DND-41 (cell line): ENCODE measurements at regions not wholly inside any gene's neighbourhood (a gene's known extent, or its start where the extent isn't known, plus 50 kb on each side); places are given as distances from the start of the nearest gene placed in this dataset.

Experiments used
- ATAC-seq: fragments of 200-7000 bp; cut with Tn5 transposase; 3 replicates; pipeline ENCODE4 v1.9.1; 2021; ENCODE audit warnings: low read depth; ENCODE audit not compliant: insufficient read depth
- DNase-seq: peaks from one replicate; pipeline ENCODE4 v3.0.0-alpha.2; 2020
- H2AFZ ChIP-seq: 2 replicates; pipeline ENCODE4 v1.6.0; 2012; ENCODE audit warnings: low read depth, low read length
- H3K27ac ChIP-seq: 2 replicates; pipeline ENCODE4 v1.5.1; 2012; ENCODE audit warnings: low read length, inconsistent platforms
- H3K27me3 ChIP-seq: fragments of 200-600 bp; sonication (generic); 2 replicates; pipeline ENCODE4 v1.6.0; 2012; ENCODE audit warnings: low read length, mild to moderate bottlenecking, inconsistent platforms; ENCODE audit not compliant: insufficient read depth, poor library complexity
- H3K36me3 ChIP-seq: 2 replicates; pipeline ENCODE4 v1.5.1; 2012; ENCODE audit warnings: low read length, inconsistent platforms; ENCODE audit not compliant: insufficient read depth
- H3K4me1 ChIP-seq: 2 replicates; pipeline ENCODE4 v1.5.1; 2012; ENCODE audit warnings: mild to moderate bottlenecking, low read length; ENCODE audit not compliant: insufficient read depth
- H3K4me2 ChIP-seq: 2 replicates; pipeline ENCODE4 v1.6.0; 2012; ENCODE audit warnings: mild to moderate bottlenecking, moderate library complexity, low read length, inconsistent platforms; ENCODE audit not compliant: insufficient read depth
- H3K4me3 ChIP-seq, 2 experiments: fragments of 200-600 bp in 1 of 2; shearing (Covaris generic) in 1 of 2; 2 replicates each; pipeline ENCODE4 v1.5.1; 2012 to 2016; ENCODE audit warnings: inconsistent platforms in 2 of 2, low read length in 2 of 2, mild to moderate bottlenecking in 2 of 2, low read depth in 1 of 2, moderate library complexity in 1 of 2
- H3K79me2 ChIP-seq: 2 replicates; pipeline ENCODE4 v1.6.0; 2012; ENCODE audit warnings: low read length, inconsistent platforms; ENCODE audit not compliant: insufficient read depth
- H3K9ac ChIP-seq: 2 replicates; pipeline ENCODE4 v1.6.0; 2012; ENCODE audit warnings: low read depth, mild to moderate bottlenecking, inconsistent platforms, low read length, moderate library complexity
- H3K9me3 ChIP-seq: 2 replicates; pipeline ENCODE4 v1.5.1; 2012; ENCODE audit warnings: low read length, moderate library complexity, mild to moderate bottlenecking, inconsistent platforms; ENCODE audit not compliant: insufficient read depth, severe bottlenecking
- H4K20me1 ChIP-seq: 2 replicates; pipeline ENCODE4 v1.6.0; 2012; ENCODE audit warnings: low read length; ENCODE audit not compliant: insufficient read depth
- CTCF ChIP-seq: IDR thresholded peaks from 2 replicates; pipeline ENCODE4 v1.5.1; 2012; ENCODE audit warnings: borderline replicate concordance, low read length, moderate library complexity, mild to moderate bottlenecking; ENCODE audit not compliant: poor library complexity, severe bottlenecking; ENCODE audit errors: extremely low read depth
- EZH2 ChIP-seq: IDR thresholded peaks from 3 replicates; pipeline ENCODE4 v1.6.1; 2012; ENCODE audit warnings: borderline replicate concordance, low read depth, mild to moderate bottlenecking, moderate library complexity, low read length, inconsistent platforms; ENCODE audit not compliant: severe bottlenecking

- DNase-seq (no peak), ATAC-seq (no peak)
- peaks cover 68% of the 10 kb centered on the region for H3K9me3 ChIP-seq
- H3K9ac ChIP-seq = no peak overlapping the region
- H3K27ac ChIP-seq = no peak overlapping the region
- TF ChIP-seq EZH2 = no peak
- no peak for TF ChIP-seq CTCF
- no peaks in the 10 kb centered on the region for H3K79me2 ChIP-seq
- no peak overlapping the region for H3K4me3 ChIP-seq
- no peaks in the 10 kb centered on the region for H3K4me1 ChIP-seq
- no peaks in the 10 kb centered on the region for H3K36me3 ChIP-seq
- no peaks in the 10 kb centered on the region for H4K20me1 ChIP-seq
- H3K4me2 ChIP-seq = no peak overlapping the region
- no peak overlapping the region for H2AFZ ChIP-seq
- no peaks in the 10 kb centered on the region for H3K27me3 ChIP-seq
These were observed 2227.2 kb downstream of the TP53TG3F start for GRCh38 chr16:35686595-35686994.

DNA sequence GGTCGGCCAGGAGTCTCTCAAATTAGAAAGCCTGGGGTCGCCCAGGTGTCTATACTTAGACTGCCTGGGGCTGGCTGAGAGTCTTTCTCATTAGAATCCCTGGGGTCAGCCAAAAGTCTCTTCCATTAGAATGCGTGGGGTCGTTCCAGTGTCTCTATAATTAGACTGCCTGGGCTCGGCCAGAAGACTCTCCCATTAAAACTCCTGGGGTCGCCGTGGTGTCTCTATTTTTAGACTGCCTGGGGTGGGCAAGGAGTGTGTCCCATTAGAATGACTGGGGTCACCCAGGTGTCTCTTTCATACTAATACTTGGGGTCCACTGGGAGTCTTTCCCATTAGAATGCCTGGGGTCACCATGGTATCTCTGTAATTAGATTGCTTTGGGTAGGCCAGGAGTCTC, 2227.7 kb downstream of the TP53TG3F start:
- no peak for ATAC-seq
- Histone ChIP-seq H3K27ac (no peak overlapping the region), H3K4me3 (no peak overlapping the region), H3K9ac (no peak overlapping the region), H3K4me2 (no peak overlapping the region), H3K4me1 (no peaks in the 10 kb centered on the region), H3K9me3 (peaks cover 63% of the 10 kb centered on the region), H2AFZ (no peak overlapping the region), H3K79me2 (no peaks in the 10 kb centered on the region), H3K27me3 (no peaks in the 10 kb centered on the region), H3K36me3 (no peaks in the 10 kb centered on the region), H4K20me1 (no peaks in the 10 kb centered on the region)
- no peak for TF ChIP-seq EZH2
- no peak for TF ChIP-seq CTCF
- no peak for DNase-seq

- Histone ChIP-seq H3K36me3 (no peaks in the 10 kb centered on the region), H4K20me1 (no peaks in the 10 kb centered on the region), H3K9me3 (peaks cover 61% of the 10 kb centered on the region), H3K9ac (no peak overlapping the region), H3K27me3 (no peaks in the 10 kb centered on the region), H3K79me2 (no peaks in the 10 kb centered on the region), H3K4me3 (no peak overlapping the region), H2AFZ (no peak overlapping the region), H3K4me1 (no peaks in the 10 kb centered on the region), H3K27ac (no peak overlapping the region), H3K4me2 (no peak overlapping the region)
- ATAC-seq (no peak), DNase-seq (no peak)
- TF ChIP-seq EZH2 (no peak), CTCF (no peak)
These were observed 2228.4 kb downstream of the TP53TG3F start for GRCh38 chr16:35687781-35688180.

DNA sequence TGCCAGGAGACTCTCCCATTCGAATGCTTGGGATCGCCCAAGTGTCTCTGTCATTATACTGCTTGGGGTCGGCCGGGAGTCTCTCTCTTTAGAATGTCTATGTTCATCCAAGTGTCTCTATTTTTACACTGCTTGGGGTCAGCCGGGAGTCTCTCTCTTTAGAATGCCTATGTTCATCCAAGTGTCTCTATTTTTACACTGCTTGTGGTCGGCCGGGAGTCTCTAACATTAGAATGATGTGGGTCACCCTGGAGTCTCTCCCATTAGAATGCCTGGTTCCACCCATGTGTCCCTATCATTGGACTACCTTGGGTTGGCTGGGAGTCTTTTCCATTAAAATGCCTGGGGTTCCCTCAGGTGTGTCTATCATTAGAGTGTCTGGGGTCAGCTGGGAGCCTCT, 2230.4 kb downstream of the TP53TG3F start:
- H3K27me3 ChIP-seq = no peaks in the 10 kb centered on the region
- H3K4me3 ChIP-seq = no peak overlapping the region
- no peak overlapping the region for H3K4me2 ChIP-seq
- TF ChIP-seq EZH2 = no peak
- no peak for DNase-seq
- no peak overlapping the region for H2AFZ ChIP-seq
- H3K36me3 ChIP-seq = no peaks in the 10 kb centered on the region
- no peak for ATAC-seq
- no peaks in the 10 kb centered on the region for H3K79me2 ChIP-seq
- no peak overlapping the region for H3K9ac ChIP-seq
- H3K4me1 ChIP-seq = no peaks in the 10 kb centered on the region
- no peaks in the 10 kb centered on the region for H4K20me1 ChIP-seq
- peaks cover 55% of the 10 kb centered on the region for H3K9me3 ChIP-seq
- no peak overlapping the region for H3K27ac ChIP-seq
